ENCODE measurements at regions not wholly inside any gene's neighbourhood (a gene's known extent, or its start where the extent isn't known, plus 50 kb on each side); places are given as distances from the start of the nearest gene placed in this dataset.

GRCh38 chr9:19618816-19619215, 170.0 kb downstream of the SLC24A2 start:
- in situ Hi-C loops (cut with HindIII; ENCODE audit: low sequenced_read_pairs): no loop called here
- no peak for DNase-seq (ENCODE audit: low spot score)

GRCh38 chr9:19615036-19615624, 173.7 kb downstream of the SLC24A2 start:
- DNase-seq (ENCODE audit: low spot score): peak; percentile 83
- in situ Hi-C loops (cut with HindIII; ENCODE audit: low sequenced_read_pairs): no loop called here

GRCh38 chr9:19614294-19614693, 174.5 kb downstream of the SLC24A2 start:
- no peak for DNase-seq (ENCODE audit: low spot score)
- in situ Hi-C loops (cut with HindIII; ENCODE audit: low sequenced_read_pairs): no loop called here

- DNase-seq (ENCODE audit: low spot score): no peak
- in situ Hi-C loops (cut with HindIII; ENCODE audit: low sequenced_read_pairs): no loop called here
Observed at GRCh38 chr9:19600538-19600937, 188.3 kb downstream of the SLC24A2 start.

- DNase-seq (ENCODE audit: low spot score): no peak
- in situ Hi-C loops (cut with HindIII; ENCODE audit: low sequenced_read_pairs): no loop called here
Observed at GRCh38 chr9:19598722-19599121, 189.9 kb downstream of the ACER2 start.

- no peak for DNase-seq (ENCODE audit: low spot score)
- in situ Hi-C loops (cut with HindIII; ENCODE audit: low sequenced_read_pairs): no loop called here
Observed at GRCh38 chr9:19597176-19597575, 188.4 kb downstream of the ACER2 start.

GRCh38 chr9:19595003-19595402, 186.2 kb downstream of the ACER2 start:
- no peak for DNase-seq (ENCODE audit: low spot score)
- in situ Hi-C loops (cut with HindIII; ENCODE audit: low sequenced_read_pairs): no loop called here

- in situ Hi-C loops (cut with HindIII; ENCODE audit: low sequenced_read_pairs): no loop called here
Observed at GRCh38 chr9:19587678-19588077, 178.9 kb downstream of the ACER2 start.

GRCh38 chr9:19583890-19584289, 175.1 kb downstream of the ACER2 start:
- DNase-seq (ENCODE audit: low spot score): no peak
- in situ Hi-C loops (cut with HindIII; ENCODE audit: low sequenced_read_pairs): no loop called here

More at GRCh38 chr9:19587678-19588077, 178.9 kb downstream of the ACER2 start:
- no peak for DNase-seq (ENCODE audit: low spot score)

GRCh38 chr9:19577411-19577810, 168.6 kb downstream of the ACER2 start:
- no peak for DNase-seq (ENCODE audit: low spot score)
- in situ Hi-C loops (cut with HindIII; ENCODE audit: low sequenced_read_pairs): no loop called here

GRCh38 chr9:19568946-19569345, 160.1 kb downstream of the ACER2 start:
- in situ Hi-C loops (cut with HindIII; ENCODE audit: low sequenced_read_pairs): no loop called here
- peak; percentile 30 for DNase-seq (ENCODE audit: low spot score)

GRCh38 chr9:19564396-19565061, 155.7 kb downstream of the ACER2 start:
- no peak for DNase-seq (ENCODE audit: low spot score)
- in situ Hi-C loops (cut with HindIII; ENCODE audit: low sequenced_read_pairs): no loop called here

- in situ Hi-C loops (cut with HindIII; ENCODE audit: low sequenced_read_pairs): no loop called here
- DNase-seq (ENCODE audit: low spot score): no peak
Observed at GRCh38 chr9:19555214-19555613, 146.4 kb downstream of the ACER2 start.

- in situ Hi-C loops (cut with HindIII; ENCODE audit: low sequenced_read_pairs): no loop called here
- DNase-seq (ENCODE audit: low spot score): no peak
Observed at GRCh38 chr9:19554529-19554928, 145.7 kb downstream of the ACER2 start.

GRCh38 chr9:19553441-19553840, 144.6 kb downstream of the ACER2 start:
- no peak for DNase-seq (ENCODE audit: low spot score)
- in situ Hi-C loops (cut with HindIII; ENCODE audit: low sequenced_read_pairs): no loop called here

GRCh38 chr9:19552282-19553105, 143.7 kb downstream of the ACER2 start:
- in situ Hi-C loops (cut with HindIII; ENCODE audit: low sequenced_read_pairs): no loop called here
- DNase-seq (ENCODE audit: low spot score): no peak

GRCh38 chr9:19551124-19551929, 142.5 kb downstream of the ACER2 start:
- in situ Hi-C loops (cut with HindIII; ENCODE audit: low sequenced_read_pairs): no loop called here
- DNase-seq (ENCODE audit: low spot score): no peak

GRCh38 chr9:19550009-19550408, 141.2 kb downstream of the ACER2 start:
- no peak for DNase-seq (ENCODE audit: low spot score)
- in situ Hi-C loops (cut with HindIII; ENCODE audit: low sequenced_read_pairs): no loop called here

- in situ Hi-C loops (cut with HindIII; ENCODE audit: low sequenced_read_pairs): no loop called here
- DNase-seq (ENCODE audit: low spot score): no peak
Observed at GRCh38 chr9:19533373-19533772, 124.6 kb downstream of the ACER2 start.

GRCh38 chr9:19527663-19528062, 118.9 kb downstream of the ACER2 start:
- in situ Hi-C loops (cut with HindIII; ENCODE audit: low sequenced_read_pairs): no loop called here
- DNase-seq (ENCODE audit: low spot score): no peak

Measured in G401 (cell line).